GM12874 (cell line): ENCODE measurements at regions not wholly inside any gene's neighbourhood (a gene's known extent, or its start where the extent isn't known, plus 50 kb on each side); places are given as distances from the start of the nearest gene placed in this dataset.

Experiments
- TF ChIP-seq, protein P1 (sequence below): IDR thresholded peaks from 2 replicates; pipeline ENCODE4 v1.5.1; 2011; ENCODE audit warnings: low read depth, mild to moderate bottlenecking, control low read depth, low read length, moderate library complexity; ENCODE audit not compliant: insufficient read depth

DNA sequence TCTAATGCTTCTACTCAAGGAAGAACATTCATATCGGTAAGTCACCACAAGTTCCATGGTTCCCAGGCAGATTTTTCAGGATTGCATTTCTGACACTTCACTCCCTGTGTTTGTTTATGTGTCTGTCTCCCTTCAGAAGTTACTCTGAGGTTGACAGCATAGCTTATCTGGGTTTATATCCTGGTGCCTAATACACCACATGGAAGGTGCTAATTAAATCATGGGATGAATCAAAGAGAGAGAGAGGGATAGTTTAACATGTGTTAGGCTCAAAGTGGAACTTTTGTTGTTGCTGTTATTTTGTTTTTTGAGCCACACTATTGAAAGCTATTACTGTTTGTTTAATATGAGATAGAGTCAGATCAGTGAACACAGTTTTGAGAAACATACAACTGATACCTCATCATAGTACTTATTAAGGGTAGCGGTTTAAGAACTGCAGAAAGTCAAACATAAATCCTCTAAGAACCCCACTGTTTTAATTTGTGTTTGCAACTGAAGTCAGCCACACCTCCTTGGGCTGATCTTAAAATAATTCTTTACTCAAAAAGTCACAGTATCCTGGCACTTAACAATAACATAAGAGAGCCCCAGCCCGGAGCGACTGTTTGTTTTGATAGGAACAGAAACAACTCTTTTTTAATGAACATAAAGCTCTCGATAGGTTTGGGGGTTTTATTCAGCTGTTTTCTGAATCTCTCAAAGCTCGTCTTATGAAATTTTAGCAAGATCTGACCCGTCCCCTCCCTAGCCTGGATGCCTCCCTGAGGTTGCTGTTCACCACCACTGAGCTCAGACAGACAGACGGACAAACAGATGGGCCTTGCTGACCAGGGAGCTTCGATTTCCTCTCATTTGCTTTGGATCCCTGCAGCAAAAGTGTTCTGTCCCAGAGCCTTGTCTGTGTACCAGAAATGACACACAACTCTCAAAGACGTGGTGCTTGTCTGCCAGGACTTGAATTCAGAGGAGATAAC, 98.3 kb upstream of the MYOCD start:
- TF ChIP-seq, protein P1, sequence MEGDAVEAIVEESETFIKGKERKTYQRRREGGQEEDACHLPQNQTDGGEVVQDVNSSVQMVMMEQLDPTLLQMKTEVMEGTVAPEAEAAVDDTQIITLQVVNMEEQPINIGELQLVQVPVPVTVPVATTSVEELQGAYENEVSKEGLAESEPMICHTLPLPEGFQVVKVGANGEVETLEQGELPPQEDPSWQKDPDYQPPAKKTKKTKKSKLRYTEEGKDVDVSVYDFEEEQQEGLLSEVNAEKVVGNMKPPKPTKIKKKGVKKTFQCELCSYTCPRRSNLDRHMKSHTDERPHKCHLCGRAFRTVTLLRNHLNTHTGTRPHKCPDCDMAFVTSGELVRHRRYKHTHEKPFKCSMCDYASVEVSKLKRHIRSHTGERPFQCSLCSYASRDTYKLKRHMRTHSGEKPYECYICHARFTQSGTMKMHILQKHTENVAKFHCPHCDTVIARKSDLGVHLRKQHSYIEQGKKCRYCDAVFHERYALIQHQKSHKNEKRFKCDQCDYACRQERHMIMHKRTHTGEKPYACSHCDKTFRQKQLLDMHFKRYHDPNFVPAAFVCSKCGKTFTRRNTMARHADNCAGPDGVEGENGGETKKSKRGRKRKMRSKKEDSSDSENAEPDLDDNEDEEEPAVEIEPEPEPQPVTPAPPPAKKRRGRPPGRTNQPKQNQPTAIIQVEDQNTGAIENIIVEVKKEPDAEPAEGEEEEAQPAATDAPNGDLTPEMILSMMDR: no peak

DNA sequence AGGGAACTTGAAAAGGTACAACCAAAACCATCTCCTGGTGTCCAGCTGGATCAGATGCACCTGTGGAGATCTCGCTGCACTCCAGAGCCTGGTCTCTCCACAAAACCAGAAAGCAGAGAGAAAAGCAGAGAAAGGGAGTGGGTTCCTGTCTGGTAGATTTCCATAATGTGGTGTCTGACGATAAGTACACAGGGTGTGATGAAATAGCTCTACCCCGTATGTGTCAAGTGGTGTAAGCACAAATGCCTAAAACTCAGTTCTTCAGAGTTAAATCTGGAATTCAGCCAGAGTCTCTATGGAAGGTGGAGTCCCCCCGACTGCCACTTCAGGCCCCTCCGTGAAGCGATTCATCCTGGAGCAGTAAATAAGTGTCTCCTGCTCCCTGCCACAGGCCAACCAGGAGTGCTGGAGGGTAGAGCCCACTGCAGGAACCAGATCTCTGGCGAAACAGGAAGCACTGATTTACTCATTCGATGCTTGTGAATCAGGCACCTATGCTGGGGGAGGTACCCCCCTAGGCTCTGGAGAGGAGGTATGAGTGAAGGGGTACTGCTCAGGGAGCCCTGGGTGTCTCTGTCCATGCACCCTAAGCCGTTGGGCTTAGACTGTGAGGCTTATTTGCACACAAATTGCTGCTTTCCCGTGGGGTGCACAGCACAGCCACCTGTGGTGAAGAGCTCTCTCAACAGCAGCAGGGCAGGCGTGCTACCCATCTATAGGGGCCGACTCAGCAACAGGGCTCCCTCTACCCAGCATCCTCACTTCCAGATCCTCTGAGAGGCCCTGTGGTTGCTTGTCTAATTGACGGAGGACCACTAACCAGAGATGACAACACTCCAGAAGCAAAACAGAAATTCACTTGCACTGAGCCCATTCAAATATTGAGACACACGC, 97.1 kb upstream of the MYOCD start:
- TF ChIP-seq, protein P1: no peak

DNA sequence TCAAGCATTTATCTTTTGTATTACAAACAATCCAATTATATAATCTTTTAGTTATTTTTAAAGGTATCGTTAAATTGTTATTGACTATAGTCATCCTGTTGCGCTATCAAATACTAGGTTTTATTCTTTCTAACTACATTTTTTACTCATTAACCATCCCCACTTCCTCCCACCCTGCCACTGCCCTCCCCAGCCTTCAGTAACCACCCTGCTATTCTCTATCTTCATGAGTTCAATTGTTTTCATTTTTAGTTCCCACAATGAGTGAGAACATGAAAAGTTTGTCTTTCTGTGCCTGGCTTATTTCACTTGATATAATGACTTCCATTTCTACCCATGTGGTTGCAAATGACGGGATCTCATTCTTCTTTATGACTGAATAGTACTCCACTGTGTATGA, 94.1 kb upstream of the MYOCD start:
- TF ChIP-seq, protein P1: no peak

DNA sequence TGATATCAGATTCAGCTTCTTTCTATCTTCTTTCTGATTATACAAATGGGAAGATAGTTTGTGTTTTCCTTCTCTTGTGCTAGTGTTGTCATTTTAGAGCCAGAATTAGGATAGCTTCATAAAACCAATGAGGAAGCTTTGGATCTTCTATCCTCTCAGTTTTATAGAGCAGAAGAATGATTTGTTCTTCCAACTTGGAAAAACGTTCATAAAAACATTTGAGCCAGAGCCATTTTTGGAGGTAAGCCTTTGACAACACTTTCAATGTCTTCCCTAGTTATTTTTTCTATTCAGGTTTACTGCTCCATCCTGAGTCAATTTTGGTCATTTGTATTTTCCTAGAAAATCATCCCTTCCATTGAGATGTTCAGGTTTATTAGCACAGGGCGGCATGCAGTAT, 91.2 kb upstream of the MYOCD start:
- TF ChIP-seq, protein P1: no peak

DNA sequence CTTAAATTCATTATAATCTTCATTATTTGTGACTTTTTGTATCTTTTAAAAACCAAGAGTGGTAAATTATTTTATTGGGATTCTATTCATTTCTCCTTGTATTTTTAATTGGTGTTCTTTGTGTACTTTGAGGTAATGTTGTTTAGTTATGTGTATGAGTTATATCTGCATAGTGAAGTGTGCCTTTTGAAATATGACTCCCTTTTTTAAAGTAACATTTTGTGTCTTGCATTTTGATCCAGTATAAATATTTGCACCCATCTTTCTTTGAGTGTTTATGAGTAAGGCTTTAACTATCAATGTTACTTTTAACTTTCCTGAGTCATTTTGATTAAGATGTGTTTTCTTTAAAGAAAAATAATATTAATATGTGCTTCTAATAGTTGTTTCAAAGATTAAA, 90.0 kb upstream of the MYOCD start:
- TF ChIP-seq, protein P1: no peak

DNA sequence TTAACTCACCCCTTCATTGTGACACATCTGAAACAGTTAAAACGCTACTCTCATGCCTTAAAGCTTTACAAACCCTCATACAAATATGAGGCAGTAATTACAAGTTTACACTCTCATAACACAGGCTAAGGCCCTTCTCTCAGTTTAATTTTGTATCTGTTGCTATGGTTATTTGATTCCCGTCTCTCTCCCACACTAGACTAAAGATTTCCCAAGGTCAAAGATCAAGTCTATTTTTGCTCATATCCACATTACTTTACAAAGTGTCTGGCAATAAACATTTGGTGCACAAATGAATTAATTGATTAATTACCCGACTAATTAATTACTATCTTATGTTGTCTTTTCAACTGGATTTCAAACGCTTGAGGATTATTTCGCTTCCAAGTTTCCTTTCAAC, 86.4 kb upstream of the MYOCD start:
- TF ChIP-seq, protein P1: no peak

DNA sequence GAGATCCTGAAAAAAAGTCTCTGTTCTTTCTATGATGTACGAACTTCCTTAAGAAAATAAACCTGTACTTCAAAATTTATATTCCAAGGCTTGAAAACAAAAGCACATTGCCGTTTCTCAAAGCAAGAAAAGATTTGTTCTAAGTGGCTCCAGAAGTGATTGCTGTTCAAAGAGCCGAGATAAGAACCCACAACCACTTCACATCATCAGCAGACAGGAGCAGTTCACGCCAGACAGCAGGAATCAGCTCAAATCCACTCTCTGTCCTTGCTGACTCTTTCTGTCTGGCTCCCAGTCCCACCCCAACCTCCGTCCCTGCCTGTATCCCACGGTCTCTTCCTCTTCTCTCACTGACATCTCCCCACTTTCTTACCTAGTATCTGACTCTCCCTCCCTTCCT, 85.0 kb upstream of the MYOCD start:
- TF ChIP-seq, protein P1: no peak
